ENCODE measurements at regions not wholly inside any gene's neighbourhood (a gene's known extent, or its start where the extent isn't known, plus 50 kb on each side); places are given as distances from the start of the nearest gene placed in this dataset.

DNA sequence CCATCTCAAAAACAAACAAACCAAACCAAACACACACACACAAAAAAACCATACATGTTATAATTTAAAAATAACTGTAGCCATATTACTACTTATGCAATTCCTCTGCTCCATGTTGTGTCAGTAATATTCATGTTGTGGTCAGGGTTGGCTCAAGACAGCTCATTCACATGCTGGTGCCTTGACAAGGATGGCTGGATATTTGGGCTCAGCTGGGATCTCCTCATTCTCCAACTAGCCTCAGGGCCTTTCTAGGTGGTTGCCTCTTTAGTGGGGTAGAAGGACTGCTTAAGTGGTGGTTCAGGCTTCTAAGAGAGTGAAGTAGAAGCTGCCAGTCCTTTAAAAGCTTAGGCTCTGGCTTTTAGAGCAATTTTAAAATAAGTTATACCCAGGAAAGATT is 189.3 kb downstream of the ADRA2A start:
- no peaks in the 10 kb centered on the region for H3K27me3 ChIP-seq (ENCODE audit: control insufficient read depth in 2 of 2, insufficient read depth in 2 of 2, low read length in 2 of 2)
- intact Hi-C loops (cut with micrococcal nuclease), result no loop called here
- H3K9me1 ChIP-seq (replicated peaks; ENCODE audit: control insufficient read depth, extremely low read depth, insufficient read depth, low read length), result no peaks in the 10 kb centered on the region
- TF ChIP-seq, protein P1, sequence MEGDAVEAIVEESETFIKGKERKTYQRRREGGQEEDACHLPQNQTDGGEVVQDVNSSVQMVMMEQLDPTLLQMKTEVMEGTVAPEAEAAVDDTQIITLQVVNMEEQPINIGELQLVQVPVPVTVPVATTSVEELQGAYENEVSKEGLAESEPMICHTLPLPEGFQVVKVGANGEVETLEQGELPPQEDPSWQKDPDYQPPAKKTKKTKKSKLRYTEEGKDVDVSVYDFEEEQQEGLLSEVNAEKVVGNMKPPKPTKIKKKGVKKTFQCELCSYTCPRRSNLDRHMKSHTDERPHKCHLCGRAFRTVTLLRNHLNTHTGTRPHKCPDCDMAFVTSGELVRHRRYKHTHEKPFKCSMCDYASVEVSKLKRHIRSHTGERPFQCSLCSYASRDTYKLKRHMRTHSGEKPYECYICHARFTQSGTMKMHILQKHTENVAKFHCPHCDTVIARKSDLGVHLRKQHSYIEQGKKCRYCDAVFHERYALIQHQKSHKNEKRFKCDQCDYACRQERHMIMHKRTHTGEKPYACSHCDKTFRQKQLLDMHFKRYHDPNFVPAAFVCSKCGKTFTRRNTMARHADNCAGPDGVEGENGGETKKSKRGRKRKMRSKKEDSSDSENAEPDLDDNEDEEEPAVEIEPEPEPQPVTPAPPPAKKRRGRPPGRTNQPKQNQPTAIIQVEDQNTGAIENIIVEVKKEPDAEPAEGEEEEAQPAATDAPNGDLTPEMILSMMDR (IDR thresholded peaks at IDR 0.05; ENCODE audit: extremely low read depth in 1 of 2, insufficient read depth in 1 of 2, low read depth in 1 of 2, low read length in 2 of 2), result no peak
- no peak for TF ChIP-seq POLR2AphosphoS5 (IDR thresholded peaks at IDR 0.05; ENCODE audit: insufficient read depth, low read depth, low read length)
- TF ChIP-seq POLR2A (IDR thresholded peaks at IDR 0.05; ENCODE audit: low read depth, low read length), result no peak
- TF ChIP-seq MYC (IDR thresholded peaks at IDR 0.05; ENCODE audit: low read depth, low read length), result no peak
- no peak for TF ChIP-seq JUN (IDR thresholded peaks at IDR 0.05; ENCODE audit: borderline replicate concordance, insufficient read depth, insufficient read length, low read depth)
- no peak for TF ChIP-seq EZH2 (IDR thresholded peaks at IDR 0.05; ENCODE audit: borderline replicate concordance, low read depth, low read length, severe bottlenecking)
- TF ChIP-seq, protein P2, sequence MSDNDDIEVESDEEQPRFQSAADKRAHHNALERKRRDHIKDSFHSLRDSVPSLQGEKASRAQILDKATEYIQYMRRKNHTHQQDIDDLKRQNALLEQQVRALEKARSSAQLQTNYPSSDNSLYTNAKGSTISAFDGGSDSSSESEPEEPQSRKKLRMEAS (IDR thresholded peaks at IDR 0.05; ENCODE audit: insufficient read depth, insufficient read length), result no peak
- no peak for TF ChIP-seq FOS (IDR thresholded peaks at IDR 0.05; ENCODE audit: borderline replicate concordance, insufficient read depth, low read length)
- TF ChIP-seq GATA2 (IDR thresholded peaks at IDR 0.05; ENCODE audit: insufficient read depth, insufficient read length, low read depth, low read length), result no peak
- no peaks in the 10 kb centered on the region for H3K79me2 ChIP-seq (ENCODE audit: control insufficient read depth, insufficient read depth, low read length)
- POLR2A ChIA-PET, result no interaction called here
- DNase-seq (ENCODE audit: low read depth, low spot score) (no peak), FAIRE-seq (no peak)
- no peak overlapping the region for H3K9ac ChIP-seq (replicated peaks; ENCODE audit: extremely low read depth, insufficient read depth, low read length)
- no peaks in the 10 kb centered on the region for H3K36me3 ChIP-seq (ENCODE audit: control insufficient read depth in 2 of 2, extremely low read depth in 1 of 2, insufficient read depth in 2 of 2, low read length in 2 of 2)
- H3K9me3 ChIP-seq (replicated peaks; ENCODE audit: control insufficient read depth, insufficient read depth, low read length), result no peaks in the 10 kb centered on the region
- no peak overlapping the region for H2AFZ ChIP-seq (ENCODE audit: low read depth, low read length)
- no peak overlapping the region for H3K4me2 ChIP-seq (ENCODE audit: insufficient read depth, low read length)
- CTCF ChIA-PET, result no interaction called here
- no peaks in the 10 kb centered on the region for H4K20me1 ChIP-seq (replicated peaks; ENCODE audit: control insufficient read depth, extremely low read depth, insufficient read depth, low read length)
- H3K4me1 ChIP-seq (ENCODE audit: control insufficient read depth, extremely low read depth, insufficient read depth, low read length), result no peaks in the 10 kb centered on the region
- no peak overlapping the region for H3K27ac ChIP-seq (ENCODE audit: insufficient read depth, low read depth, low read length)
- no TSS peak for BruUV-seq (replicated peaks)
- H3K4me3 ChIP-seq (replicated peaks in 1 of 3; ENCODE audit: insufficient read depth in 1 of 3, low read depth in 1 of 3, low read length in 3 of 3), result no peak overlapping the region
- dilution Hi-C loops (cut with MboI; ENCODE audit: extremely low pct_ligation_motif_present, low sequenced_read_pairs), result no loop called here

All from endothelial cell of umbilical vein (primary cell).